Breast epithelium (tissue), 3 donors: ENCODE measurements at regions not wholly inside any gene's neighbourhood (a gene's known extent, or its start where the extent isn't known, plus 50 kb on each side); places are given as distances from the start of the nearest gene placed in this dataset.

ENCODE experiments used
- POLR2A ChIP-seq: fragments of 450-650 bp; IDR thresholded peaks from one replicate; pipeline ENCODE4 v1.6.1; 2016; ENCODE audit warnings: antibody characterized with exemption, mild to moderate bottlenecking, moderate library complexity
- TF ChIP-seq, protein P1 (sequence below), 3 donors: fragments of 450-650 bp; IDR thresholded peaks; one replicate each; pipeline ENCODE4 v1.5.1; 2016 to 2017; ENCODE audit warnings: antibody characterized with exemption in 3 of 3, mild to moderate bottlenecking in 3 of 3, moderate library complexity in 3 of 3

DNA sequence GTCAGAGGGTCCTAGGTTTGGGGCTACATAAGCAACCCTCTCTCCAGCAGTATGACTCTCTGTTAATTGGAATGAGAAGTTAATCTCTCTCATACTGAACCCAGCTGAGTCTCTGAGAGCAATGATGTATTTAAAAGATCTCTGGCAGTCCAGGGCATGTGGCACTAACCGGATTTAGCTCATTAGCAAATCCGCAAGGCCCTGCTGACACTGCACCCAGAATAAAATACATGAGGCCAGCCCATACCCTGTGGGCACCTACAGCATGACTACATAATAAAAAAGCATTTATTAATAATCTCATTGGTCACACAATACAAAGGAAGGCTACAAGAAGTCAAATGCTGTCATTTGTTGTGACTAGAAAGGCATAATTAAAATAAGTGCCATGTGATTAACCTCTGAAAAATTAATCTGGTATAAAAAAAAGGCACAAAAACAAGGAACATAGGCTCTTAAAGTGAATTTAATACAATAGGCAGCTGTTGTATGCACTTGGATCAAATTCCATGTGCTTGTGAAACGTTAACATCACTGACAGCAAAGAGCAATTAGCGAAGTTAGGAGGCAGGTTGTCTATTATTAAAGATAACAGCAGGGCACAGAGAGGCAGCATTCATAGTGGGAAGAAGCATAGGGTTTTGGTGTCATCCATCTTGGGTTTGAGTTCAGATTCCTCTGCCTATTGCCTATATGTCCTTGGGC, 381.2 kb downstream of the WDR72 start:
- TF ChIP-seq, protein P1, sequence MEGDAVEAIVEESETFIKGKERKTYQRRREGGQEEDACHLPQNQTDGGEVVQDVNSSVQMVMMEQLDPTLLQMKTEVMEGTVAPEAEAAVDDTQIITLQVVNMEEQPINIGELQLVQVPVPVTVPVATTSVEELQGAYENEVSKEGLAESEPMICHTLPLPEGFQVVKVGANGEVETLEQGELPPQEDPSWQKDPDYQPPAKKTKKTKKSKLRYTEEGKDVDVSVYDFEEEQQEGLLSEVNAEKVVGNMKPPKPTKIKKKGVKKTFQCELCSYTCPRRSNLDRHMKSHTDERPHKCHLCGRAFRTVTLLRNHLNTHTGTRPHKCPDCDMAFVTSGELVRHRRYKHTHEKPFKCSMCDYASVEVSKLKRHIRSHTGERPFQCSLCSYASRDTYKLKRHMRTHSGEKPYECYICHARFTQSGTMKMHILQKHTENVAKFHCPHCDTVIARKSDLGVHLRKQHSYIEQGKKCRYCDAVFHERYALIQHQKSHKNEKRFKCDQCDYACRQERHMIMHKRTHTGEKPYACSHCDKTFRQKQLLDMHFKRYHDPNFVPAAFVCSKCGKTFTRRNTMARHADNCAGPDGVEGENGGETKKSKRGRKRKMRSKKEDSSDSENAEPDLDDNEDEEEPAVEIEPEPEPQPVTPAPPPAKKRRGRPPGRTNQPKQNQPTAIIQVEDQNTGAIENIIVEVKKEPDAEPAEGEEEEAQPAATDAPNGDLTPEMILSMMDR (IDR thresholded peaks at IDR 0.05): no peak
- TF ChIP-seq POLR2A: no peak
